GM21390 (cell line): ENCODE measurements at regions not wholly inside any gene's neighbourhood (a gene's known extent, or its start where the extent isn't known, plus 50 kb on each side); places are given as distances from the start of the nearest gene placed in this dataset.

Experiments
- ATAC-seq: cut with Tn5 transposase; IDR thresholded peaks from one replicate; pipeline ENCODE4 v1.9.1; 2021; ENCODE audit not compliant: unreplicated experiment

GRCh38 chr4:54542540-54543041, 115.2 kb upstream of the KIT start:
- ATAC-seq: no peak

GRCh38 chr4:54543088-54543795, 114.5 kb upstream of the KIT start:
- ATAC-seq: no peak

- ATAC-seq: no peak
Measured at GRCh38 chr4:54545663-54546424, 111.9 kb upstream of the KIT start.

DNA sequence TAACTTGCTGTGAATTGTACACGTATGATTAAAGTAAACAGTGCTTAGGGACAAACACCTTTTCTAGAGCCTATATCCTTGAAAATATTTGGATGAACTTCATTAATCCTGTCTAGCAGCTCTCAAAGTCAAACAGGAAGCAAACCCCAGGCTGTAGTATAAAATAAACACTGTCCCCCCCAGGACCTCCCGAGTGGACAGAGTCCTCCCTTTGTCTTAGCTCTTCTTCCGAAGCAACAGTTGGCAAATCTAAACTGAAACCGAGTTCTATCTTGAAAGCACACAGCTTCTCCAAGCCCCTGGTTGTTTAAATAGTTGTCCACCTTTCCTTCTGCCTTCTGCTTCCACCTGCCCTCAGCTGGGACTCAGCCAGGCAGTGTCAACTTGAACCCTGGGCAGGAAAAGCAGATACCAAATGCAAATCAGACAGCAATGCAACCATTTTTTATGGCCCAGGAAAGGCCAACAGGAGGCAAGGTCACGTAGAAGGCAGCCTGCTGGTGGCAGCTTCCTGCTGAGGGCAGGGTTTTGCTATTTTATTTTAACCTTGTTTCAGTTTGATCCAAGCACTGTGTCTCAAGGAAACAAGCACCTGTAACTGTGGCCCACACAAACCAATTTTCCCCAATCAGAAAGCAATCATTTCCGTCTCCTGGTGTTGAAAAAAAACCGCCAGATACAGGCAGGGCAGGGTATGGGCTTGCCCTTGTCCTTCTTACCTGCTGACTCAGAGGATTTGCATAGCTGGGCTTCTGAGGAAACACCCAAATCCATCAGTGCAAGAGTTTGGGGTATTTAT, 110.3 kb upstream of the KIT start:
- peak; percentile 58 for ATAC-seq

DNA sequence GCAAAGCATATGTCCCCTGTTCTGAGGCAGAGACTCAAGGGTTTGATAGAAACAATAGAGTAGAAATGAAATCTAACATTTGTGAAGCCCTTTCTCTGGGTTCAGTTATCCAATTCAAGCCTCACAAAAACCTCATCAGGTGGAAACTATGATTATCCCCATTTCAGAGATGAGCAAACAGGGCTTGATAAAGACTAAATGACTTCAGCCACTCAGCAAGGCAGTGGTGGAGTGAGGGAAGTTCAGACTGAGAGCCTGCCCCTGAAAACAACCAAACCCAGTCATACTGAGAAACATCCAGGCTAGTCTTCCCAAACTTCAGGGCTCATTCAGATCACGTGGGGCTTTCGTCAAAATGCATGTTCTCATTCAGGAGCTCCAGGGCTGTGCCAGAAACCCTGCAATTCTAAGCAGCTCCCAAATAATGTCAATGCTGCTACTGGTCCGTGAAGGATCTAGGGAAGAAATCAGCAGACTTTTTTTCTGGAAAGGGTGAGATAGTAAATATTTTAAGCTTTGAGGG, 109.6 kb upstream of the KIT start:
- peak; percentile 41 for ATAC-seq

DNA sequence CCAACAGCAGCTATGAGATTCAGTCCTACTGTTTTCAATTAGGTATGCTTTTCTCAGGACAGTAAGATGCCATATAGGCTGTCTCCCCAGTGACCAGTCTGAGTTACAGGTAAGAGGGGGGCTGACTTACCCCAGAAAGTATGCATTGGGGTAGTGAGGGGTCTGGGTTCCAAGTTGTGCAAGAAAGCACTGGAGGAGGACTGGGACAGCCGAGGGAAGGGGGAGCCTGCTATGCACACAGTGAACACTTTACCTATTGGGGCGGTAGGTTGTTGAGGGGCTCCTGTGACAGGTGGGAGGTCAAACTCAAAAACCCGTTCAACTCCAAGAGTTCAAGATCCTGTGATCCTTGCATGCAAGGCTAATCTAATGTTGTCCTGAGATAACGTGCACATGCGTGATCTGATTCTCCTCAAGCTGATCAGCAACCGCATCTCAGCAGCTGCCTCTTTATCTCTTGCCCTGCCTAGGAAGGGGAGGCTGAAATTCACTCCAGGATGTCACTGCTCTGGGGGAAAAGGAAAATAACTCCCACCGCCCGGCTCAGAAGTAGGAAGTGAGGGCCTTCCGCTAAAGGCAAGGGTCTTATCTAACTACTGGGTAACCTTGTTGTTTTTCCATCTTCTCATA, 108.8 kb upstream of the KIT start:
- ATAC-seq: no peak

GRCh38 chr4:54550395-54551171, 107.2 kb upstream of the KIT start:
- ATAC-seq: no peak

GRCh38 chr4:54553001-54553400, 104.8 kb upstream of the KIT start:
- ATAC-seq: no peak

DNA sequence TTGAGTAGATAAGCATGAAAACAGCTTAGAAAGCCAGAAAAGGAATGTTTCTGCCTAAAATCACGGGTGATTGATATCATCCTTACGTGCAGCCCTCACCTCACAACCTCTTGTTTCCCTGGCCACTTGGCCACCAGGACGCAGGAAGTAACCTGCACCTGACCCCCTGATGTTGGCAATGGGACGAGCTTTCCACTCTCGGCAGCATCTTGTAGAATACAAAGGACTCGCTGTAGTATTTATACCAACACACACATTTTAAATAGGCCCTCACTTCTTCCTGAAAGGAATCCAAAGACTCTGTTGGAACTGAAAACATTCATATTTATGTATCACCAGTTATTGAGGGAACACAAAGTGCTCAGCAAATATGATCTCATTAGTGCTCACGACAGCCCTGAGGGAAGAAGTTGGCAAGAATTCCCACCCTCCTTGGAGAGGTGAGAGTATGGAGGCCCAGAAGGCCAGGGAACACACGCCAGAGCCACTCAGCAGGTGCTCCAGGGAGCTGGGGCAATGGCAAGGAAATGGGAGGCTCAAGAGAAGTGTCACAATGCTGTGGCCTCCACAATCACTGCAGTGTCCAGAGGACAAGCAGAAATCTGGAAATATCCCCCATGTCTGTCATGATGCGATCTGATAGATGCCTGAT, 103.3 kb upstream of the KIT start:
- ATAC-seq: no peak

- no peak for ATAC-seq
Measured at GRCh38 chr4:54556051-54556450, 101.7 kb upstream of the KIT start.

DNA sequence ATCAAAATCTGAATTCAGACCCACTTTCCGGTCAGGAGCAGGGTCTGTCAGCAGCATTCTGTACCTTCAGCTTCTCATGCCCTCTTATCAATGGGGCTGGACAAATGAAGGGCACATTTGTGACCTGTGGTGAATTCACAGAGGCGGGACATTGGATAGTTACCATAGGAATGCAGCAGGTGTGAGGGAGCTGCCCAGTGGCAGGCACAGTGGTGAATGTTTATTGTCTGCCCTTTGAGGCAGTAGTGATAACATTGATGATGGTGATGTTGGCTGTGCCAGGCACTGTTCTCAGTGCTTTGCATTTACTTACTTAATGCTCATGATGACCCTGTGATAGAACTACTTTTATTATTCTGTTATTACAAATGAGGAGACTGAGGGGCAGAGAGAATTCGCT, 101.2 kb upstream of the KIT start:
- ATAC-seq: no peak

- no peak for ATAC-seq
Measured at GRCh38 chr4:54558889-54559677, 98.7 kb upstream of the KIT start.

DNA sequence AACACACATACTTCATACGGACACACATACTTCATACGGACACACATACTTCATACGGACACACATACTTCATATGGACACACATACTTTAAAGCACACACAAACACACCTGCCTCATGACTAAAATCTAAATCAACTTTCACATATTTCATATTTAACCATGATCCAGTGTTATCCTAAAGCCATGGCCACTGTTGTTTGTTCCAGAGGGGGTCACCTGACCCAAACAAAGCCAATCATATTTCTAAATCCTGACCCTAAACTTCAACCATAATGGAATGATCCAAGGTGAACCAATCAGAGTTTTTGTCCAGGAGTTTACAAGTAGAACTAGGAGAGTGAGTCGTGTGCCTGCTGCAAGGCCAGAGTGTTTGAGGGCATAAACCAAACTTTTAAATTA, 97.2 kb upstream of the KIT start:
- no peak for ATAC-seq

DNA sequence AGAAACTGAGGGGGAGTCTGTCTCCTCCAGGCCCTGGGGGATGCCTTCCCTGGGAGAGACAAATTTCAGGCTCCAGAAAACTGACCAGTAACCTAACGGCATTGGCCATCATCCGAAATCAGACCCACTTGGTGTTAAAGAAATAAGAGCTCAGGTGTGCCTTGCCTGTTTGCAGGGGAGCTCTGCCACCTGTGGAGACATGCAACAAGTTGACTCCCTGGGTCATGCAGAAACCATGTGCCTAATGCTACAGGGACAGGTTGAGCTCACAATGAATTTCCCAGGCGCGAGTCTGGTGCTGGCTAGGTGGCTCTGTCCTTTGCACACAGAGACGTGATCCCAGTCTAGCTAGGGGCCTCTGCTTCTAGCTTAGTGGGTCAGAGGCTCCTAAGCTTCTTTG, 95.8 kb upstream of the KIT start:
- ATAC-seq: no peak

DNA sequence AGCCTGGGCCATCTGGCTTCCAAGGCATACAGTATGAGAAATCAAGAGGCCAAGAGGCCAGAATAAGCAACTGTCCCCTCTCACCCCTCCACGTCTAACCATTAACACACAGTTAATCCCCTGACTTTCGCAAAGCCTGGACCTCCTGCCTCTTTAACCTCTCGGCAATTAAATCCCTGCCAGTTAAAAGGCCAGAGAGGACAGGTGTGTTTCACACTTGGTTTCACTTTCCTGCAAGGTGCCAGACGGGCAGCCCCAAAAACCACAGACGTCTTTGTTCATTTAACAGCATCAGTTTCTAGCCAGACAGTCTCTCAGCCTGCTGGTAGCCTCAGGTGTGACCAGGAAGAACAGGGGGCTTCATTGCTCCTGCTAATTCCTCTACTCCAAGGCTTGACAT, 91.1 kb upstream of the KIT start:
- ATAC-seq: peak; percentile 69

DNA sequence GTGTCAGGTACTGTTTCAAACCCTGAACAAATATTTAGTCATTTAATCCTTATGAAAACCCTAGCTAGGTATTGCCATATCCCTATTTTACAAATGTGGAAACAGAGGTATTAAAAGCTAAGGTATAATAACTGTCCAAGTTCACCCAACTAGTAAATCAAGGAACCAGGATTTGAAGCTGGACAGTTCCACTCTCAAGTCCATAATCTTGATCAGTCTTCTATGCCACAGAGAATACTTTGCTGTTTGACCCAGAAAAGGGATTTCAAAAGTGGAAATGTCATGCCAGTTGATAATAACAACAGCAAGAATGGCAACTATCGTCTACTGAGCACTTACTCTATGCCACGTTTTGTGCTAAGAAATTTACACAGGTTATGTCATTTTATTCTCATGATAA, 90.4 kb upstream of the KIT start:
- ATAC-seq: no peak

DNA sequence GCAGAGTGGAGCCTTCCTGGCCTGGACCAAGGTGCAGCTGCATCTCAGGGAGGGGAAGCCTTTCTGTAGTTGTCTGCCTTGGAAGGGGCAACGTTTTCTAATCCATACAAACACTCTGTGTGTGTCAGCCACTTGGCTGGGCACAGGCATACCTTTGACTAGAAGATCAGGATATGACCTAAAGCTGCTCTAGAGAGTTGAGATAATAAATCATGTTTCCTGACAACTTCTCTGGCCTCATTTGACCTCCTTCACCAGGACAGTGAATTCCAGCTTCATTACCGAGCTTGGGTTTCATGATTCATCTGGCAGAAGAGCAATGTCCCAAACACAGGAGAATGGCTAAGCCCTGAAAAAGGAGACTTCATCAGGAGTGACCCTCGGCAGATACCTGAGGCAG, 89.6 kb upstream of the KIT start:
- no peak for ATAC-seq

- ATAC-seq: no peak
Measured at GRCh38 chr4:54570822-54571221, 86.9 kb upstream of the KIT start.
